ENCODE measurements at regions not wholly inside any gene's neighbourhood (a gene's known extent, or its start where the extent isn't known, plus 50 kb on each side); places are given as distances from the start of the nearest gene placed in this dataset.

- H3K27me3 ChIP-seq (ENCODE audit: insufficient read depth, low read depth, low read length), result no peaks in the 10 kb centered on the region
- no peak overlapping the region for H3K4me2 ChIP-seq (ENCODE audit: low read length)
- no peak overlapping the region for H3K9ac ChIP-seq (ENCODE audit: low read length)
- no peak overlapping the region for H2AFZ ChIP-seq (ENCODE audit: low read depth, low read length)
- H3F3A ChIP-seq (ENCODE audit: insufficient read depth, low read length, poor library complexity, severe bottlenecking), result no peaks in the 10 kb centered on the region
- H3K27ac ChIP-seq (ENCODE audit: low read length), result no peak overlapping the region
- H3K9me2 ChIP-seq (ENCODE audit: insufficient read depth, low read length), result no peaks in the 10 kb centered on the region
- no peak for TF ChIP-seq POLR2AphosphoS5 (IDR thresholded peaks at IDR 0.05)
- no peak for TF ChIP-seq REST (IDR thresholded peaks at IDR 0.05; ENCODE audit: borderline replicate concordance)
- no peak for TF ChIP-seq TAF1 (IDR thresholded peaks at IDR 0.05; ENCODE audit: low read depth)
- no peak for TF ChIP-seq EP300 (conservative IDR thresholded peaks at IDR 0.05; ENCODE audit: poor library complexity, severe bottlenecking)
- no peak for TF ChIP-seq SMC3 (conservative IDR thresholded peaks at IDR 0.05; ENCODE audit: poor library complexity)
- TF ChIP-seq CTCF (IDR thresholded peaks at IDR 0.05; ENCODE audit: poor library complexity, severe bottlenecking), result no peak
- no peak for TF ChIP-seq EZH2 (IDR thresholded peaks at IDR 0.05; ENCODE audit: borderline replicate concordance, insufficient read depth, low read length, poor library complexity, severe bottlenecking)
- no peak for TF ChIP-seq MXI1 (conservative IDR thresholded peaks at IDR 0.05; ENCODE audit: poor library complexity, severe bottlenecking)
- no peak for TF ChIP-seq RAD21 (conservative IDR thresholded peaks at IDR 0.05)
- H3K36me3 ChIP-seq (ENCODE audit: insufficient read depth, low read length), result no peaks in the 10 kb centered on the region
- no peak overlapping the region for H3K4me3 ChIP-seq (ENCODE audit: low read length)
- no peaks in the 10 kb centered on the region for H4K20me1 ChIP-seq (ENCODE audit: insufficient read depth)
- no peaks in the 10 kb centered on the region for H3K9me3 ChIP-seq (ENCODE audit: low read length)
- no peaks in the 10 kb centered on the region for H3K79me2 ChIP-seq (replicated peaks; ENCODE audit: insufficient read depth, low read length)
Observed at GRCh38 chr7:145293754-145294153, 457.9 kb upstream of the TPK1 start.

- H3K9me3 ChIP-seq (ENCODE audit: low read length), result no peaks in the 10 kb centered on the region
- no peaks in the 10 kb centered on the region for H3K27me3 ChIP-seq (ENCODE audit: insufficient read depth, low read depth, low read length)
- TF ChIP-seq RAD21 (conservative IDR thresholded peaks at IDR 0.05) (no peak), EZH2 (IDR thresholded peaks at IDR 0.05; ENCODE audit: borderline replicate concordance, insufficient read depth, low read length, poor library complexity, severe bottlenecking) (no peak), EP300 (conservative IDR thresholded peaks at IDR 0.05; ENCODE audit: poor library complexity, severe bottlenecking) (no peak), MXI1 (conservative IDR thresholded peaks at IDR 0.05; ENCODE audit: poor library complexity, severe bottlenecking) (no peak), CTCF (IDR thresholded peaks at IDR 0.05; ENCODE audit: poor library complexity, severe bottlenecking) (no peak), TAF1 (IDR thresholded peaks at IDR 0.05; ENCODE audit: low read depth) (no peak), SMC3 (conservative IDR thresholded peaks at IDR 0.05; ENCODE audit: poor library complexity) (no peak), POLR2AphosphoS5 (IDR thresholded peaks at IDR 0.05) (no peak)
- H4K20me1 ChIP-seq (ENCODE audit: insufficient read depth), result no peaks in the 10 kb centered on the region
- H3F3A ChIP-seq (ENCODE audit: insufficient read depth, low read length, poor library complexity, severe bottlenecking), result no peaks in the 10 kb centered on the region
- no peak overlapping the region for H3K4me3 ChIP-seq (ENCODE audit: low read length)
- no peak overlapping the region for H3K27ac ChIP-seq (ENCODE audit: low read length)
- H3K9me2 ChIP-seq (ENCODE audit: insufficient read depth, low read length), result no peaks in the 10 kb centered on the region
- no peaks in the 10 kb centered on the region for H3K79me2 ChIP-seq (replicated peaks; ENCODE audit: insufficient read depth, low read length)
- no peaks in the 10 kb centered on the region for H3K36me3 ChIP-seq (ENCODE audit: insufficient read depth, low read length)
- no peak overlapping the region for H3K9ac ChIP-seq (ENCODE audit: low read length)
- no peak overlapping the region for H3K4me2 ChIP-seq (ENCODE audit: low read length)
- no peak overlapping the region for H2AFZ ChIP-seq (ENCODE audit: low read depth, low read length)
Observed at GRCh38 chr7:145293228-145293701, 457.4 kb upstream of the TPK1 start.

Data from neural cell (in vitro differentiated cells).